ENCODE measurements at regions not wholly inside any gene's neighbourhood (a gene's known extent, or its start where the extent isn't known, plus 50 kb on each side); places are given as distances from the start of the nearest gene placed in this dataset.
A peak's percentile ranks its signal among the peaks of the same experiment; 100 is the strongest.
"Not testable (repeated sequence)": the region's sequence is repeated elsewhere in the genome, so short reads cannot be mapped to it uniquely, and the experiment has no call there.

GRCh38 chr3:28039829-28040228 is 201.6 kb upstream of the CMC1 start:
- DNase-seq = no peak

GRCh38 chr3:28042095-28042635 is 199.3 kb upstream of the CMC1 start:
- no peak for DNase-seq

GRCh38 chr3:28042707-28043106 is 198.7 kb upstream of the CMC1 start:
- no peak for DNase-seq

GRCh38 chr3:28050120-28050519 is 191.3 kb upstream of the CMC1 start:
- no peak for DNase-seq

GRCh38 chr3:28050885-28051284 is 190.5 kb upstream of the CMC1 start:
- peak; percentile 6 for DNase-seq

- no peak for DNase-seq
Measured at GRCh38 chr3:28053759-28054158, 187.7 kb upstream of the CMC1 start.

GRCh38 chr3:28056806-28057205 is 184.6 kb upstream of the CMC1 start:
- DNase-seq = no peak

GRCh38 chr3:28057539-28057938 is 183.9 kb upstream of the CMC1 start:
- DNase-seq = no peak

- not testable (repeated sequence) for DNase-seq
Measured at GRCh38 chr3:28059199-28059598, 182.2 kb upstream of the CMC1 start.

GRCh38 chr3:28066020-28066419 is 175.4 kb upstream of the CMC1 start:
- no peak for DNase-seq

GRCh38 chr3:28067014-28067413 is 174.4 kb upstream of the CMC1 start:
- DNase-seq = no peak

GRCh38 chr3:28068342-28068741 is 173.1 kb upstream of the CMC1 start:
- no peak for DNase-seq

GRCh38 chr3:28069438-28069837 is 172.0 kb upstream of the CMC1 start:
- DNase-seq = no peak

GRCh38 chr3:28076246-28076645 is 165.2 kb upstream of the CMC1 start:
- DNase-seq = no peak

GRCh38 chr3:28077572-28077971 is 163.8 kb upstream of the CMC1 start:
- peak; percentile 85 for DNase-seq

- peak; percentile 14 for DNase-seq
Measured at GRCh38 chr3:28078536-28078935, 162.9 kb upstream of the CMC1 start.

GRCh38 chr3:28080716-28081115 is 160.7 kb upstream of the CMC1 start:
- DNase-seq = no peak

GRCh38 chr3:28081533-28081947 is 159.9 kb upstream of the CMC1 start:
- DNase-seq = no peak

GRCh38 chr3:28087591-28087990 is 153.8 kb upstream of the CMC1 start:
- DNase-seq = no peak

GRCh38 chr3:28088811-28089526 is 152.4 kb upstream of the CMC1 start:
- DNase-seq = no peak

GRCh38 chr3:28089527-28089897 is 151.9 kb upstream of the CMC1 start:
- DNase-seq = no peak

- no peak for DNase-seq
Measured at GRCh38 chr3:28099296-28099695, 142.1 kb upstream of the CMC1 start.

- DNase-seq = no peak
Measured at GRCh38 chr3:28101705-28102104, 139.7 kb upstream of the CMC1 start.

GRCh38 chr3:28103861-28104260 is 137.6 kb upstream of the CMC1 start:
- DNase-seq = no peak

- no peak for DNase-seq
Measured at GRCh38 chr3:28104896-28105534, 136.4 kb upstream of the CMC1 start.
